K562 (cell line): ENCODE measurements at regions not wholly inside any gene's neighbourhood (a gene's known extent, or its start where the extent isn't known, plus 50 kb on each side); places are given as distances from the start of the nearest gene placed in this dataset.

ENCODE experiments used
- KLF13 ChIP-seq: fragments of 450-650 bp; IDR thresholded peaks from 2 replicates; pipeline ENCODE4 v1.6.1; 2016; ENCODE audit warnings: missing genetic modification characterization, low read depth, mild to moderate bottlenecking, missing compliant biosample characterization, moderate library complexity, borderline replicate concordance
- RAD51 ChIP-seq: fragments of 450-650 bp; IDR thresholded peaks from 2 replicates; pipeline ENCODE4 v1.7.1; 2016; ENCODE audit warnings: low read depth, mild to moderate bottlenecking, borderline replicate concordance
- RFX5 ChIP-seq: IDR thresholded peaks from 2 replicates; pipeline ENCODE4 v1.6.1; 2011; ENCODE audit warnings: low read depth, mild to moderate bottlenecking, improper control_type of control experiment, low read length
- TF ChIP-seq, protein P1 (sequence below): fragments of 450-650 bp; formaldehyde crosslinking; IDR thresholded peaks from 2 replicates; pipeline ENCODE4 v1.4.0; 2022; ENCODE audit warnings: missing genetic modification characterization
- TF ChIP-seq, protein P2 (sequence below), 3 experiments: IDR thresholded peaks in 2 of 3; conservative IDR thresholded peaks in 1 of 3; 2 replicates each; pipeline ENCODE4 v1.5.1; 2011 to 2012; ENCODE audit warnings: low read length in 3 of 3, mild to moderate bottlenecking in 3 of 3, control low read depth in 2 of 3, improper control_type of control experiment in 1 of 3, inconsistent platforms in 1 of 3, low read depth in 1 of 3, mixed read lengths in 1 of 3, moderate library complexity in 1 of 3; ENCODE audit not compliant: insufficient read depth in 2 of 3

DNA sequence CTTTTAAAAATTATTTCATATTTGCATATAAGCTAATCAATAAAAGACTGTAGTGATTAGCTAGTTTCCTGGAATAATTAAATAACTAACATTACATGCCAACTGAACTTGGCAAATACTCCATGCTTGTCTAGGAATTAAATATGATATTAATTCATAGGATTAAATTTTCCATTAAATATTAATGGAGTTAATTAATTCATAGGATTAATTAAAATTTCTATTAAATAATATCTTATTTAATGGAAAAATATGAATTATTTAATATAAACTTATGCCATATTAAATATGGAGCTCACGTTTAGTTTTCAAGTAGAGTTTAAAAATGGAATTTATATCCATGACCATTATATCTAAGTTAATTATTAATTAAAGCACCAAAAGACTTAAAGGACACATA, 517.8 kb upstream of the DAB2 start:
- TF ChIP-seq KLF13 (tag) (no peak), RFX5 (no peak), RAD51 (no peak)
- TF ChIP-seq, protein P1, sequence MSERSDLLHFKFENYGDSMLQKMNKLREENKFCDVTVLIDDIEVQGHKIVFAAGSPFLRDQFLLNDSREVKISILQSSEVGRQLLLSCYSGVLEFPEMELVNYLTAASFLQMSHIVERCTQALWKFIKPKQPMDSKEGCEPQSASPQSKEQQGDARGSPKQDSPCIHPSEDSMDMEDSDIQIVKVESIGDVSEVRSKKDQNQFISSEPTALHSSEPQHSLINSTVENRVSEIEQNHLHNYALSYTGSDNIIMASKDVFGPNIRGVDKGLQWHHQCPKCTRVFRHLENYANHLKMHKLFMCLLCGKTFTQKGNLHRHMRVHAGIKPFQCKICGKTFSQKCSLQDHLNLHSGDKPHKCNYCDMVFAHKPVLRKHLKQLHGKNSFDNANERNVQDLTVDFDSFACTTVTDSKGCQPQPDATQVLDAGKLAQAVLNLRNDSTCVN: no peak
- TF ChIP-seq, protein P2, sequence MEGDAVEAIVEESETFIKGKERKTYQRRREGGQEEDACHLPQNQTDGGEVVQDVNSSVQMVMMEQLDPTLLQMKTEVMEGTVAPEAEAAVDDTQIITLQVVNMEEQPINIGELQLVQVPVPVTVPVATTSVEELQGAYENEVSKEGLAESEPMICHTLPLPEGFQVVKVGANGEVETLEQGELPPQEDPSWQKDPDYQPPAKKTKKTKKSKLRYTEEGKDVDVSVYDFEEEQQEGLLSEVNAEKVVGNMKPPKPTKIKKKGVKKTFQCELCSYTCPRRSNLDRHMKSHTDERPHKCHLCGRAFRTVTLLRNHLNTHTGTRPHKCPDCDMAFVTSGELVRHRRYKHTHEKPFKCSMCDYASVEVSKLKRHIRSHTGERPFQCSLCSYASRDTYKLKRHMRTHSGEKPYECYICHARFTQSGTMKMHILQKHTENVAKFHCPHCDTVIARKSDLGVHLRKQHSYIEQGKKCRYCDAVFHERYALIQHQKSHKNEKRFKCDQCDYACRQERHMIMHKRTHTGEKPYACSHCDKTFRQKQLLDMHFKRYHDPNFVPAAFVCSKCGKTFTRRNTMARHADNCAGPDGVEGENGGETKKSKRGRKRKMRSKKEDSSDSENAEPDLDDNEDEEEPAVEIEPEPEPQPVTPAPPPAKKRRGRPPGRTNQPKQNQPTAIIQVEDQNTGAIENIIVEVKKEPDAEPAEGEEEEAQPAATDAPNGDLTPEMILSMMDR (IDR thresholded peaks at IDR 0.05 in 2 of 3, conservative IDR thresholded peaks at IDR 0.05 in 1 of 3; ENCODE audit: insufficient read depth in 2 of 3, low read depth in 1 of 3, low read length in 3 of 3): no peak
